HL-60 (cell line): ENCODE measurements at regions not wholly inside any gene's neighbourhood (a gene's known extent, or its start where the extent isn't known, plus 50 kb on each side); places are given as distances from the start of the nearest gene placed in this dataset.

Experiments used
- DNase-seq, 2 experiments: peaks; one replicate each; pipeline ENCODE4 v3.0.0-alpha.2; 2010 to 2020; ENCODE audit warnings: low read depth in 1 of 2, low spot score in 1 of 2
- H3K27ac ChIP-seq: fragments of 250-450 bp; sonication (Bioruptor Pico); replicated peaks from 2 replicates; pipeline ENCODE4 v1.5.1; 2020; ENCODE audit warnings: mild to moderate bottlenecking, moderate library complexity
- H3K27me3 ChIP-seq: fragments of 250-450 bp; sonication (Bioruptor Pico); 2 replicates; pipeline ENCODE4 v1.5.1; 2021; ENCODE audit warnings: mild to moderate bottlenecking, moderate library complexity; ENCODE audit not compliant: insufficient read depth, poor library complexity, severe bottlenecking
- H3K4me3 ChIP-seq: replicated peaks from 2 replicates; pipeline ENCODE4 v1.5.1; 2011; ENCODE audit warnings: mild to moderate bottlenecking, control low read depth, low read length; ENCODE audit not compliant: insufficient read depth
- CTCF ChIP-seq: IDR thresholded peaks from one replicate; pipeline ENCODE4 v1.5.1; 2011; ENCODE audit warnings: low read length, control low read depth, inconsistent platforms; ENCODE audit not compliant: insufficient read depth
- GABPA ChIP-seq: IDR thresholded peaks from 2 replicates; pipeline ENCODE4 v1.6.1; 2012; ENCODE audit warnings: low read depth
- POLR2AphosphoS5 ChIP-seq: IDR thresholded peaks from 2 replicates; pipeline ENCODE4 v1.6.1; 2012; ENCODE audit warnings: low read depth
- REST ChIP-seq: IDR thresholded peaks from 2 replicates; pipeline ENCODE4 v1.6.1; 2012; ENCODE audit warnings: low read depth; ENCODE audit not compliant: insufficient replicate concordance
- SPI1 ChIP-seq: IDR thresholded peaks from 2 replicates; pipeline ENCODE4 v1.6.1; 2012; ENCODE audit warnings: low read depth, mild to moderate bottlenecking, borderline replicate concordance

GRCh38 chr9:38254756-38255155 is 137.7 kb upstream of the ALDH1B1 start:
- TF ChIP-seq POLR2AphosphoS5 (no peak), CTCF (no peak), SPI1 (no peak), REST (no peak), GABPA (no peak)
- no peak for DNase-seq
- no peaks in the 10 kb centered on the region for H3K27me3 ChIP-seq
- H3K27ac ChIP-seq, result no peak overlapping the region
- H3K4me3 ChIP-seq, result no peak overlapping the region

GRCh38 chr9:38254151-38254550 is 138.4 kb upstream of the ALDH1B1 start:
- no peak overlapping the region for H3K4me3 ChIP-seq
- H3K27ac ChIP-seq, result no peak overlapping the region
- no peaks in the 10 kb centered on the region for H3K27me3 ChIP-seq
- no peak for DNase-seq
- TF ChIP-seq SPI1 (no peak), GABPA (no peak), POLR2AphosphoS5 (no peak), CTCF (no peak), REST (no peak)

GRCh38 chr9:38253200-38253599 is 139.3 kb upstream of the ALDH1B1 start:
- Histone ChIP-seq H3K4me3 (no peak overlapping the region), H3K27ac (no peak overlapping the region), H3K27me3 (no peaks in the 10 kb centered on the region)
- TF ChIP-seq GABPA, result no peak
- no peak for TF ChIP-seq CTCF
- no peak for TF ChIP-seq SPI1
- TF ChIP-seq REST, result no peak
- no peak for TF ChIP-seq POLR2AphosphoS5
- DNase-seq, result no peak
